ENCODE measurements at regions not wholly inside any gene's neighbourhood (a gene's known extent, or its start where the extent isn't known, plus 50 kb on each side); places are given as distances from the start of the nearest gene placed in this dataset.

DNA sequence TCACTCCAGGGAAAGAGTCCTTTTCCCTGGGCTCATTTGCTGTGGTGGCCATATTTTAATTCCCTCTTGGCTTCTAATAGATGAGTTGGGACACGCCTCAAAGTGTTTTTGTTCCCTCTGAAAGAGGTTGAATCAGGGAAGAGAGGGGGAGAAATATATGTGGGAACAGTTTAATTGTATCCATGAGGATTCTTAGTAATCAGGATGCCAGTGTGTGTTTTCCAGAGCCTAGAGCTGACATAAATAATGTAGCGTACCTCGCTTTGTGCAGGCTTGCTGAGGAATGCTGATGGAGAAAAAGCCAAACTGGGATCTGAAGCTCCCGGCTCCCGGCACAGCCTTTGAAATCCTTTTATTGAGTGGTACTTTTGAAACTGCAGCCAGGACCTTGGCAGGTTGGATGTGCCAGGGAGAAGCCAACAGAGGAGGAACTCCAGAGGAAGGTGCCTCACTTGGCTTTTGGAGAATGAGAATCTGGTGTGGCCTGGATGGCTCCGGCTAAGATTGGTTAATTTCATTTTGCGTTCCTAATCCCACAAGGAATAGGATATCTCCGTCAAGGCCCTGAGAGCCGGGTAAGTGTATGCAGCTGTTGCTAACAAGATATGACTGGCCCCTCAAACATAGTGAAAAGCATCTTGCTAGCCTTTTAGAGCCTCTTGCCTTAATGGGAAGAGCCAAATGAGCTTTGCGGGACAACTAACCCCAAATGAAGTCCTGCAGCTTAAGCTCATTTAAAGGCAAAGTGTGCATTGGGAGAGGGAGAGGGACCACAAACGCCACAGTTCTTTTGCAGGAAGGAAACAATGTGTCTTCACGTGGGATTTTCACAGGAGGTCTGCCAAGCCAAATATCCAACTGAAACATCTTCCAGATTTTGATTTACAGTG lies 471.1 kb upstream of the WWC1 start:
- Histone ChIP-seq H3K4me1 (ENCODE audit: control insufficient read depth, insufficient read depth, low read length) (no peaks in the 10 kb centered on the region), H3K9me3 (ENCODE audit: control insufficient read depth in 2 of 2, low read length in 2 of 2) (peaks cover 0 to 2% of the 10 kb centered on the region in 2 donors), H3K9ac (ENCODE audit: low read length in 2 of 2) (no peak overlapping the region), H3K36me3 (ENCODE audit: control insufficient read depth in 2 of 2, insufficient read depth in 2 of 2, low read length in 2 of 2) (no peaks in the 10 kb centered on the region), H3K27ac (ENCODE audit: low read length) (no peak overlapping the region), H3K4me3 (ENCODE audit: low read length in 2 of 2) (no peak overlapping the region), H3K27me3 (ENCODE audit: control insufficient read depth in 1 of 2, insufficient read depth in 2 of 2, low read length in 2 of 2) (no peaks in the 10 kb centered on the region)

- H3K36me3 ChIP-seq (ENCODE audit: control insufficient read depth in 2 of 2, insufficient read depth in 2 of 2, low read length in 2 of 2): no peaks in the 10 kb centered on the region
- H3K27ac ChIP-seq (ENCODE audit: low read length): no peak overlapping the region
- H3K9ac ChIP-seq (ENCODE audit: low read length in 2 of 2): no peak overlapping the region
- H3K4me1 ChIP-seq (ENCODE audit: control insufficient read depth, insufficient read depth, low read length): no peaks in the 10 kb centered on the region
- H3K4me3 ChIP-seq (ENCODE audit: low read length in 2 of 2): no peak overlapping the region
- H3K27me3 ChIP-seq (ENCODE audit: control insufficient read depth in 1 of 2, insufficient read depth in 2 of 2, low read length in 2 of 2): no peaks in the 10 kb centered on the region
- H3K9me3 ChIP-seq (ENCODE audit: control insufficient read depth in 2 of 2, low read length in 2 of 2): peaks cover 0 to 2% of the 10 kb centered on the region in 2 donors
Measured at GRCh38 chr5:167821151-167821550, 470.3 kb upstream of the WWC1 start.

- H3K4me3 ChIP-seq (ENCODE audit: low read length in 2 of 2): no peak overlapping the region
Measured at GRCh38 chr5:167821669-167822068, 469.8 kb upstream of the WWC1 start.

DNA sequence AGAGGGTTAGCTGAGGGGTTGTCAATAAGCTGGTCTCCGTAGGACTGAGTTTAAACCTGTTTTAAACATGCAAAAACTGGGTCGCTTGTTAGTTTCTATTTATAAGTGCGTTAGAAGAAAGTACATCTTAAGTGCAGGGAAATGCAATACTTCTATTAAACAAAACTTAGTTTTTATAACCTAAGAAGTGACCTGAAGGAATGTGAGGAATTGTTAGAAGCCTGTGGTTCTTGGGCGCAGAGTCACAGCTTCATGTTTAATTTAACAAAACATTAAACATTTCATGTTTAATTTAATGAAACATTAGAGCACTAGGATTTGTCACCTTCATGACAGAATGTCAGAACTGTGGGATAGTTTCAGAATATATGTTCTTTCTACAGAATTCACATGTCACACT lies 469.2 kb upstream of the WWC1 start:
- no peak overlapping the region for H3K27ac ChIP-seq (ENCODE audit: low read length)
- no peak overlapping the region for H3K9ac ChIP-seq (ENCODE audit: low read length in 2 of 2)
- no peak overlapping the region for H3K4me3 ChIP-seq (ENCODE audit: low read length in 2 of 2)
- no peaks in the 10 kb centered on the region for H3K4me1 ChIP-seq (ENCODE audit: control insufficient read depth, insufficient read depth, low read length)
- no peaks in the 10 kb centered on the region for H3K27me3 ChIP-seq (ENCODE audit: control insufficient read depth in 1 of 2, insufficient read depth in 2 of 2, low read length in 2 of 2)
- H3K9me3 ChIP-seq (ENCODE audit: control insufficient read depth in 2 of 2, low read length in 2 of 2): peaks cover 0 to 2% of the 10 kb centered on the region in 2 donors
- no peaks in the 10 kb centered on the region for H3K36me3 ChIP-seq (ENCODE audit: control insufficient read depth in 2 of 2, insufficient read depth in 2 of 2, low read length in 2 of 2)

More at GRCh38 chr5:167821669-167822068, 469.8 kb upstream of the WWC1 start:
- Histone ChIP-seq H3K36me3 (ENCODE audit: control insufficient read depth in 2 of 2, insufficient read depth in 2 of 2, low read length in 2 of 2) (no peaks in the 10 kb centered on the region), H3K27ac (ENCODE audit: low read length) (no peak overlapping the region), H3K9ac (ENCODE audit: low read length in 2 of 2) (no peak overlapping the region), H3K4me1 (ENCODE audit: control insufficient read depth, insufficient read depth, low read length) (no peaks in the 10 kb centered on the region), H3K27me3 (ENCODE audit: control insufficient read depth in 1 of 2, insufficient read depth in 2 of 2, low read length in 2 of 2) (no peaks in the 10 kb centered on the region), H3K9me3 (ENCODE audit: control insufficient read depth in 2 of 2, low read length in 2 of 2) (peaks cover 0 to 2% of the 10 kb centered on the region in 2 donors)

DNA sequence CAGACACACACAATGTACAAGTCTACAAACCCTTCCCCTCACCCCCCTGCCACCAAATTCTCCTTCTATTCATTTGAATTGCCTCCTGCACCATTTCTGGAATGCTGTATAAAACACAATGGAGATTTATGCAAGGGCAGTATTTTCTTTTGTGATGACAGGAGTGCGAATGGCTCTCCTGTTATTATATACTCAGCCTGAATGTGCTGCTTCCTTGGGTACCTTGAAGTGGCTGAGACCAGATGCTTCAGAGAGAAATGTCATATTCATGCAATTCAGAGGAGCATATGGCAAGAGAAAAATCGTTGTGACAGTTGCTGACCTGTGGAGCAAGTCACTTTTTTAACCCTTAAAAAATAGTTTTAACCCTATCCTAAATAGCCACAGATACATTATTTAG lies 468.0 kb upstream of the WWC1 start:
- no peak overlapping the region for H3K9ac ChIP-seq (ENCODE audit: low read length in 2 of 2)
- H3K4me3 ChIP-seq (ENCODE audit: low read length in 2 of 2): no peak overlapping the region
- no peaks in the 10 kb centered on the region for H3K36me3 ChIP-seq (ENCODE audit: control insufficient read depth in 2 of 2, insufficient read depth in 2 of 2, low read length in 2 of 2)
- H3K27me3 ChIP-seq (ENCODE audit: control insufficient read depth in 1 of 2, insufficient read depth in 2 of 2, low read length in 2 of 2): no peaks in the 10 kb centered on the region
- no peaks in the 10 kb centered on the region for H3K4me1 ChIP-seq (ENCODE audit: control insufficient read depth, insufficient read depth, low read length)
- no peak overlapping the region for H3K27ac ChIP-seq (ENCODE audit: low read length)
- peaks cover 0 to 2% of the 10 kb centered on the region in 2 donors for H3K9me3 ChIP-seq (ENCODE audit: control insufficient read depth in 2 of 2, low read length in 2 of 2)

DNA sequence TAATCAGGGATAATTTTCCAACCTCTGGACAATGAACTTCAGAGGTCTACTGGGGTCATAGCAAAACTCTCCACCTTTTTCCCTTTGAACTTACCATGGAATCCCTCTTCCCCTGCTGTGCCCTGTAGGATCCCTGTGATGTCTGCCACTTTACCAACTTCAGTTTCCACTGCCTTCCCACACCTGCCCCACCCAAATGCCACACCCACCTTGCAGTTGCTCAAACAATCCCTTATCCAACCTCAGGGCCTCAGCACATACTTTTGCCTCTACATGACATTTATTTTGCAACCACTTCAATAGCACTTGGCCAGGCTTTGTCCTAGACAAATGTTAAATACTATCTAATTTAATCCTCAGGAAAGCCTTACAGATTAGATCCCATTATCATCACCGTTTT lies 463.7 kb upstream of the WWC1 start:
- no peaks in the 10 kb centered on the region for H3K27me3 ChIP-seq (ENCODE audit: control insufficient read depth in 1 of 2, insufficient read depth in 2 of 2, low read length in 2 of 2)
- no peak overlapping the region for H3K9ac ChIP-seq (ENCODE audit: low read length in 2 of 2)
- no peak overlapping the region for H3K4me3 ChIP-seq (ENCODE audit: low read length in 2 of 2)
- H3K27ac ChIP-seq (ENCODE audit: low read length): no peak overlapping the region
- no peaks in the 10 kb centered on the region for H3K4me1 ChIP-seq (ENCODE audit: control insufficient read depth, insufficient read depth, low read length)
- H3K9me3 ChIP-seq (ENCODE audit: control insufficient read depth in 2 of 2, low read length in 2 of 2): peaks cover 0 to 2% of the 10 kb centered on the region in 2 donors
- no peaks in the 10 kb centered on the region for H3K36me3 ChIP-seq (ENCODE audit: control insufficient read depth in 2 of 2, insufficient read depth in 2 of 2, low read length in 2 of 2)

GRCh38 chr5:167831754-167832504 lies 459.5 kb upstream of the WWC1 start:
- H3K36me3 ChIP-seq (ENCODE audit: control insufficient read depth in 2 of 2, insufficient read depth in 2 of 2, low read length in 2 of 2): no peaks in the 10 kb centered on the region
- no peak overlapping the region for H3K4me3 ChIP-seq (ENCODE audit: low read length in 2 of 2)

GRCh38 chr5:167832609-167833008 lies 458.8 kb upstream of the WWC1 start:
- H3K36me3 ChIP-seq (ENCODE audit: control insufficient read depth in 2 of 2, insufficient read depth in 2 of 2, low read length in 2 of 2): no peaks in the 10 kb centered on the region
- H3K4me3 ChIP-seq (ENCODE audit: low read length in 2 of 2): no peak overlapping the region
- H3K9me3 ChIP-seq (ENCODE audit: control insufficient read depth in 2 of 2, low read length in 2 of 2): no peaks in the 10 kb centered on the region
- no peak overlapping the region for H3K27ac ChIP-seq (ENCODE audit: low read length)
- no peaks in the 10 kb centered on the region for H3K4me1 ChIP-seq (ENCODE audit: control insufficient read depth, insufficient read depth, low read length)
- no peaks in the 10 kb centered on the region for H3K27me3 ChIP-seq (ENCODE audit: control insufficient read depth in 1 of 2, insufficient read depth in 2 of 2, low read length in 2 of 2)
- H3K9ac ChIP-seq (ENCODE audit: low read length in 2 of 2): no peak overlapping the region

More at GRCh38 chr5:167831754-167832504, 459.5 kb upstream of the WWC1 start:
- Histone ChIP-seq H3K27me3 (ENCODE audit: control insufficient read depth in 1 of 2, insufficient read depth in 2 of 2, low read length in 2 of 2) (no peaks in the 10 kb centered on the region), H3K9ac (ENCODE audit: low read length in 2 of 2) (no peak overlapping the region), H3K9me3 (ENCODE audit: control insufficient read depth in 2 of 2, low read length in 2 of 2) (no peaks in the 10 kb centered on the region), H3K4me1 (ENCODE audit: control insufficient read depth, insufficient read depth, low read length) (no peaks in the 10 kb centered on the region), H3K27ac (ENCODE audit: low read length) (no peak overlapping the region)

DNA sequence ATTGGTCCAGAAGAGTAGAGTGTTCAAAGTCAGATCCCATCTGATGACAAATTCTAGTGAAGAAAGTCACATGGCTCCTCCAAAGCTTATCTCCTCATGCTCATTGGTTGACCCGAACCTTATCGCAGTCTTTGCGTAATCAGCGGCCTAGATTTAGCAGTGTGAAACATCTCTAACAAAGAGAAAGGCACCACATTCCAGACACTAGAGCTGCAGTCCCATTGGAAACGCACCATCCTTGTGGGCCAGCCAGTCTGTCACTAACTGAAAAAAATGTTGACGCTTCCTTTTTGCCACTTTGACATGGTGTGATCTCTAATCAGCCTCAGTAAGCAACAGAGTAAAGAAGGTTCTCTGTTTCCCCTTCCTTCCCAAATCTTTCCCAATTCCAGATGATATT lies 458.0 kb upstream of the WWC1 start:
- H3K27me3 ChIP-seq (ENCODE audit: control insufficient read depth in 1 of 2, insufficient read depth in 2 of 2, low read length in 2 of 2): no peaks in the 10 kb centered on the region
- no peak overlapping the region for H3K9ac ChIP-seq (ENCODE audit: low read length in 2 of 2)
- no peaks in the 10 kb centered on the region for H3K9me3 ChIP-seq (ENCODE audit: control insufficient read depth in 2 of 2, low read length in 2 of 2)
- no peak overlapping the region for H3K4me3 ChIP-seq (ENCODE audit: low read length in 2 of 2)
- no peaks in the 10 kb centered on the region for H3K36me3 ChIP-seq (ENCODE audit: control insufficient read depth in 2 of 2, insufficient read depth in 2 of 2, low read length in 2 of 2)
- no peak overlapping the region for H3K27ac ChIP-seq (ENCODE audit: low read length)
- H3K4me1 ChIP-seq (ENCODE audit: control insufficient read depth, insufficient read depth, low read length): no peaks in the 10 kb centered on the region

- Histone ChIP-seq H3K9me3 (ENCODE audit: control insufficient read depth in 2 of 2, low read length in 2 of 2) (no peaks in the 10 kb centered on the region), H3K27me3 (ENCODE audit: control insufficient read depth in 1 of 2, insufficient read depth in 2 of 2, low read length in 2 of 2) (no peaks in the 10 kb centered on the region), H3K4me3 (ENCODE audit: low read length in 2 of 2) (no peak overlapping the region), H3K36me3 (ENCODE audit: control insufficient read depth in 2 of 2, insufficient read depth in 2 of 2, low read length in 2 of 2) (no peaks in the 10 kb centered on the region), H3K4me1 (ENCODE audit: control insufficient read depth, insufficient read depth, low read length) (no peaks in the 10 kb centered on the region), H3K9ac (ENCODE audit: low read length in 2 of 2) (no peak overlapping the region), H3K27ac (ENCODE audit: low read length) (no peak overlapping the region)
Measured at GRCh38 chr5:167835146-167835545, 456.3 kb upstream of the WWC1 start.

DNA sequence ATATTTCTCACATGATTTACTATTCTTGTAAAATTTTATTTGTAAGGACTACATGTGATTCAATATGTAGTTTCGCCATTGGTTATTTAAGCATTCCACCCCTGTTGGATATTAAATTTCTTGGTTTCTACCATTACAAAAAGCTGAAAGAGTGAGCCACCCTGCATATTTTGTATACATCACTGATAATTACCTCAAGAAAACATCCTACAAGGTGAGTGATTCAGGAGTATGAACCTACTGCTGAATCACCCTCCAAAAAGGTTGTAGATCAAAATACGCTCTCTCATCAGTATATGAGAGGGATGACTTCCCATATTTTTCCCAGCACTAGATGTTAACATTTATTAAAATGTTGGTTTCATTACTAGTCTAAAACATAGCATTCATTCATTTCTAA lies 454.3 kb upstream of the WWC1 start:
- Histone ChIP-seq H3K27me3 (ENCODE audit: control insufficient read depth in 1 of 2, insufficient read depth in 2 of 2, low read length in 2 of 2) (no peaks in the 10 kb centered on the region), H3K27ac (ENCODE audit: low read length) (no peak overlapping the region), H3K4me3 (ENCODE audit: low read length in 2 of 2) (no peak overlapping the region)

More for the DNA sequence above, 454.3 kb upstream of the WWC1 start:
- Histone ChIP-seq H3K36me3 (ENCODE audit: control insufficient read depth in 2 of 2, insufficient read depth in 2 of 2, low read length in 2 of 2) (no peaks in the 10 kb centered on the region), H3K4me1 (ENCODE audit: control insufficient read depth, insufficient read depth, low read length) (no peaks in the 10 kb centered on the region), H3K9ac (ENCODE audit: low read length in 2 of 2) (no peak overlapping the region), H3K9me3 (ENCODE audit: control insufficient read depth in 2 of 2, low read length in 2 of 2) (no peaks in the 10 kb centered on the region)

Data from stomach smooth muscle (tissue), 2 donors.